Suprapubic skin (tissue), 4 donors: ENCODE measurements at regions not wholly inside any gene's neighbourhood (a gene's known extent, or its start where the extent isn't known, plus 50 kb on each side); places are given as distances from the start of the nearest gene placed in this dataset.

Experiments
- DNase-seq, 2 donors: peaks; one replicate each; pipeline ENCODE4 v3.0.0-alpha.2; 2019; ENCODE audit warnings: low spot score in 2 of 2
- H3K27ac ChIP-seq: fragments of 200-600 bp; sonication (generic); one replicate; pipeline ENCODE4 v1.5.1; 2019
- H3K27me3 ChIP-seq: fragments of 200-600 bp; sonication (generic); one replicate; pipeline ENCODE4 v1.5.1; 2019
- H3K36me3 ChIP-seq: fragments of 200-600 bp; sonication (generic); one replicate; pipeline ENCODE4 v1.5.1; 2019
- H3K4me1 ChIP-seq: fragments of 200-600 bp; sonication (generic); one replicate; pipeline ENCODE4 v1.5.1; 2019
- H3K4me3 ChIP-seq: fragments of 200-600 bp; sonication (generic); one replicate; pipeline ENCODE4 v1.5.1; 2019; ENCODE audit warnings: mild to moderate bottlenecking
- H3K9me3 ChIP-seq: fragments of 200-600 bp; sonication (generic); one replicate; pipeline ENCODE4 v1.5.1; 2019
- EP300 ChIP-seq: sonication (generic); formaldehyde crosslinking; IDR thresholded peaks from one replicate; pipeline ENCODE4 v1.6.1; 2017; ENCODE audit warnings: antibody characterized with exemption
- POLR2A ChIP-seq, 2 donors: fragments of 450-650 bp; IDR thresholded peaks; one replicate each; pipeline ENCODE4 v1.6.1; 2017; ENCODE audit warnings: antibody characterized with exemption in 2 of 2, mild to moderate bottlenecking in 2 of 2, moderate library complexity in 2 of 2
- POLR2AphosphoS5 ChIP-seq, 3 donors: sonication (generic); formaldehyde crosslinking; IDR thresholded peaks; one replicate each; pipeline ENCODE4 v1.6.1; 2017; ENCODE audit warnings: antibody characterized with exemption in 3 of 3
- WGBS: methylation state at CpG from one replicate; pipeline ENCODE4 v1.1.5; 2018; 5-methylcytosine and 5-hydroxymethylcytosine counted together
- TF ChIP-seq, protein P1 (sequence below), 2 donors: fragments of 200-600 bp in 1 of 2; fragments of 450-650 bp in 1 of 2; sonication (generic) in 1 of 2; IDR thresholded peaks; one replicate each; pipeline ENCODE4 v1.5.1; 2016 to 2019; ENCODE audit warnings: antibody characterized with exemption in 2 of 2, mild to moderate bottlenecking in 1 of 2, moderate library complexity in 1 of 2

DNA sequence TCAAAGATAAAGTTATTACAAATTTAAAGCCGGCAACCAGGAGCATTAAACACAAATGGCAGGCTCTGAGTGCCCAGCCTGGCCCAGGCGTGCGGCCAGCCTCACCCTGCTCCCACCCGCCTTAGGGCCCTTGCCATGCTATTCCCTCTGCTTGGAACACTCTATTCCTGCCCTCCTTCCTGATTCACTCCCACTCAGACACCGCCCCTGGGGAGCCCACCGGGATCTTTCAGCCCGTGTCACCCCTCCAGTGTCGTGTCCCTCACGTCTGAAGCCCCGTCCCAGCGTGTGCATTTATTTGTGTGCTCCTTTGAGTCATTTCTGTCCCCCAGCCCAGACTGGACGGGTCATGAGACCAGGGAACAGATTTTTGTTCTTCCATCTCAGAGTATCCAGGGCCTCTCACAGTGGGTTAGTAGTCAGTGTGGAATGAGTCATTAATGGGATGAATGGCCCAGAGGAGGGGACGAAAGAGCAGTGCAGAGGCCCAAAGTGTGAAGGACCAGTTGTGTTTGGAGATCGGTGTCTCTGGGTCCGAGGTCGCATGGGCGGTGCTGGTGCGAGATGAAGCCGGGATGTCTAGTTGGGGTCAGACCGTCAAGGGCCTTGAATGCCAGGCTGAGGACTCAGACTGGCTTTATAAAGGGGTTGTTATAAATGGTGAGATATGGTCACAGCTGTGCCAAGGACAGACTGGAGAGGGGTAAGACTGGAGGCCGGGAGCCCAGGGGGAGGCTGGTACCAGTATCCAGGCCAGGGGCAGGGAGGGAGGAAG, 58.9 kb upstream of the SLC6A6 start:
- H3K27me3 ChIP-seq = no peaks in the 10 kb centered on the region
- H3K36me3 ChIP-seq = no peaks in the 10 kb centered on the region
- TF ChIP-seq POLR2A (IDR thresholded peaks at IDR 0.05) (no peak), EP300 (no peak), POLR2AphosphoS5 (IDR thresholded peaks at IDR 0.05) (no peak)
- TF ChIP-seq, protein P1, sequence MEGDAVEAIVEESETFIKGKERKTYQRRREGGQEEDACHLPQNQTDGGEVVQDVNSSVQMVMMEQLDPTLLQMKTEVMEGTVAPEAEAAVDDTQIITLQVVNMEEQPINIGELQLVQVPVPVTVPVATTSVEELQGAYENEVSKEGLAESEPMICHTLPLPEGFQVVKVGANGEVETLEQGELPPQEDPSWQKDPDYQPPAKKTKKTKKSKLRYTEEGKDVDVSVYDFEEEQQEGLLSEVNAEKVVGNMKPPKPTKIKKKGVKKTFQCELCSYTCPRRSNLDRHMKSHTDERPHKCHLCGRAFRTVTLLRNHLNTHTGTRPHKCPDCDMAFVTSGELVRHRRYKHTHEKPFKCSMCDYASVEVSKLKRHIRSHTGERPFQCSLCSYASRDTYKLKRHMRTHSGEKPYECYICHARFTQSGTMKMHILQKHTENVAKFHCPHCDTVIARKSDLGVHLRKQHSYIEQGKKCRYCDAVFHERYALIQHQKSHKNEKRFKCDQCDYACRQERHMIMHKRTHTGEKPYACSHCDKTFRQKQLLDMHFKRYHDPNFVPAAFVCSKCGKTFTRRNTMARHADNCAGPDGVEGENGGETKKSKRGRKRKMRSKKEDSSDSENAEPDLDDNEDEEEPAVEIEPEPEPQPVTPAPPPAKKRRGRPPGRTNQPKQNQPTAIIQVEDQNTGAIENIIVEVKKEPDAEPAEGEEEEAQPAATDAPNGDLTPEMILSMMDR (IDR thresholded peaks at IDR 0.05) = no peak
- H3K27ac ChIP-seq = no peak overlapping the region
- H3K9me3 ChIP-seq = no peaks in the 10 kb centered on the region
- no peak for DNase-seq
- H3K4me1 ChIP-seq = no peaks in the 10 kb centered on the region
- no peak overlapping the region for H3K4me3 ChIP-seq
- WGBS = 96% methylated on average over 21 of the region's 21 CpGs

- TF ChIP-seq, protein P1 (IDR thresholded peaks at IDR 0.05) = no peak
- TF ChIP-seq EP300 (no peak), POLR2AphosphoS5 (IDR thresholded peaks at IDR 0.05) (no peak), POLR2A (IDR thresholded peaks at IDR 0.05) (no peak)
- Histone ChIP-seq H3K4me3 (no peak overlapping the region), H3K36me3 (no peaks in the 10 kb centered on the region), H3K9me3 (no peaks in the 10 kb centered on the region), H3K27ac (no peak overlapping the region), H3K27me3 (no peaks in the 10 kb centered on the region), H3K4me1 (no peaks in the 10 kb centered on the region)
- DNase-seq = no peak
- WGBS = 90% methylated on average over 7 of the region's 7 CpGs
Measured at GRCh38 chr3:14344351-14344750, 58.1 kb upstream of the SLC6A6 start.

GRCh38 chr3:14345496-14346150, 56.8 kb upstream of the SLC6A6 start:
- Histone ChIP-seq H3K36me3 (no peaks in the 10 kb centered on the region), H3K4me1 (no peaks in the 10 kb centered on the region), H3K27me3 (no peaks in the 10 kb centered on the region), H3K9me3 (no peaks in the 10 kb centered on the region), H3K4me3 (no peak overlapping the region), H3K27ac (no peak overlapping the region)
- WGBS = 82% methylated on average over 7 of the region's 7 CpGs
- DNase-seq = no peak
- no peak for TF ChIP-seq POLR2A (IDR thresholded peaks at IDR 0.05)
- TF ChIP-seq, protein P1 (IDR thresholded peaks at IDR 0.05) = no peak
- no peak for TF ChIP-seq POLR2AphosphoS5 (IDR thresholded peaks at IDR 0.05)
- TF ChIP-seq EP300 = no peak

GRCh38 chr3:14346191-14346590, 56.2 kb upstream of the SLC6A6 start:
- no peak overlapping the region for H3K4me3 ChIP-seq
- no peaks in the 10 kb centered on the region for H3K9me3 ChIP-seq
- no peak for DNase-seq
- WGBS = 91% methylated on average over 7 of the region's 9 CpGs
- H3K4me1 ChIP-seq = no peaks in the 10 kb centered on the region
- H3K27ac ChIP-seq = no peak overlapping the region
- H3K27me3 ChIP-seq = no peaks in the 10 kb centered on the region
- TF ChIP-seq, protein P1 (IDR thresholded peaks at IDR 0.05) = no peak
- TF ChIP-seq POLR2AphosphoS5 (IDR thresholded peaks at IDR 0.05) (no peak), EP300 (no peak), POLR2A (IDR thresholded peaks at IDR 0.05) (no peak)
- no peaks in the 10 kb centered on the region for H3K36me3 ChIP-seq

DNA sequence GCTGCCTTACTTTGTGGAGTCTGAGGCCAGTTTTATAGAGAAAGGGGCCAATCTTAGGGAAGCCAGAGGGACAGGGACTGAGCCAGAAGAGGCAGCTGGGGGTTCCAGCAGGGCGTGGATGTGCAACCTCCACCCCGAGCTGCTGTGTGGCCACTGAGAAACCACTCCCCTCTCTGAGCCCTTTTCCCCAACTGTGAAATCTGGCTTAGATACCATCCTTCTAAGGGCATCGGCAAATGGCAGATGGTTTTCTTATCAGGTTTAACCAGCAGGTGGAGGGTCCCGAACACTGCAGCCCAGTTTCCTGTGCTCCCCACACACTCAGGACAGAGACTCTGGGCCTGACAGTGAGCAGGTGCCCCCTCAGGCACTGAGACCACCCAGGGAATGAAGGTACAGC, 55.8 kb upstream of the SLC6A6 start:
- WGBS = no CpG with 5 or more reads among the region's 4 CpGs
- Histone ChIP-seq H3K36me3 (no peaks in the 10 kb centered on the region), H3K27ac (no peak overlapping the region), H3K4me3 (no peak overlapping the region), H3K4me1 (no peaks in the 10 kb centered on the region), H3K27me3 (no peaks in the 10 kb centered on the region), H3K9me3 (no peaks in the 10 kb centered on the region)
- no peak for DNase-seq
- TF ChIP-seq, protein P1 (IDR thresholded peaks at IDR 0.05) = no peak
- TF ChIP-seq EP300 (no peak), POLR2AphosphoS5 (IDR thresholded peaks at IDR 0.05) (no peak), POLR2A (IDR thresholded peaks at IDR 0.05) (no peak)
